Breast epithelium (tissue), 4 donors: ENCODE measurements at regions not wholly inside any gene's neighbourhood (a gene's known extent, or its start where the extent isn't known, plus 50 kb on each side); places are given as distances from the start of the nearest gene placed in this dataset.

Source experiments
- DNase-seq, 2 donors: peaks; one replicate each; pipeline ENCODE4 v3.0.0-alpha.2; 2019; ENCODE audit warnings: low spot score in 2 of 2
- H3K27ac ChIP-seq, 2 donors: fragments of 200-600 bp; sonication (generic) in 1 of 2; one replicate each; pipeline ENCODE4 v1.5.1; 2016 to 2019; ENCODE audit warnings: mild to moderate bottlenecking in 1 of 2
- H3K27me3 ChIP-seq, 2 donors: fragments of 200-600 bp; sonication (generic) in 1 of 2; one replicate each; pipeline versions ENCODE4 v1.5.1 to v1.6.0; 2017 to 2019; ENCODE audit warnings: control low read depth in 1 of 2, mild to moderate bottlenecking in 1 of 2
- H3K36me3 ChIP-seq: fragments of 200-600 bp; one replicate; pipeline ENCODE4 v1.5.1; 2019
- H3K4me1 ChIP-seq, 2 donors: fragments of 200-600 bp; sonication (generic); one replicate each; pipeline ENCODE4 v1.5.1; 2016 to 2019; ENCODE audit warnings: control low read depth in 1 of 2
- H3K4me3 ChIP-seq, 3 donors: fragments of 200-600 bp; sonication (generic); 1 replicate in 2 of 3; 2 replicates in 1 of 3; pipeline ENCODE4 v1.5.1; 2016 to 2019; ENCODE audit warnings: mild to moderate bottlenecking in 3 of 3, moderate library complexity in 2 of 3
- H3K9me3 ChIP-seq, 2 donors: fragments of 200-600 bp; sonication (generic) in 1 of 2; one replicate each; pipeline ENCODE4 v1.5.1; 2016 to 2019; ENCODE audit warnings: control low read depth in 1 of 2
- CTCF ChIP-seq, 3 donors: fragments of 450-650 bp; IDR thresholded peaks; one replicate each; pipeline ENCODE4 v1.5.1; 2016 to 2017; ENCODE audit warnings: antibody characterized with exemption in 3 of 3, mild to moderate bottlenecking in 3 of 3, moderate library complexity in 3 of 3
- POLR2A ChIP-seq: fragments of 450-650 bp; IDR thresholded peaks from one replicate; pipeline ENCODE4 v1.6.1; 2016; ENCODE audit warnings: antibody characterized with exemption, mild to moderate bottlenecking, moderate library complexity
- POLR2AphosphoS5 ChIP-seq, 3 donors: sonication (generic); formaldehyde crosslinking; IDR thresholded peaks; one replicate each; pipeline ENCODE4 v1.6.1; 2017; ENCODE audit warnings: antibody characterized with exemption in 3 of 3
- intact Hi-C: fragments of 100-400 bp; cut with DNase I; formaldehyde crosslinking; loops from one replicate; pipeline ENCODE4 v1.15.1; 2023; ENCODE audit warnings: low total_unique reads

DNA sequence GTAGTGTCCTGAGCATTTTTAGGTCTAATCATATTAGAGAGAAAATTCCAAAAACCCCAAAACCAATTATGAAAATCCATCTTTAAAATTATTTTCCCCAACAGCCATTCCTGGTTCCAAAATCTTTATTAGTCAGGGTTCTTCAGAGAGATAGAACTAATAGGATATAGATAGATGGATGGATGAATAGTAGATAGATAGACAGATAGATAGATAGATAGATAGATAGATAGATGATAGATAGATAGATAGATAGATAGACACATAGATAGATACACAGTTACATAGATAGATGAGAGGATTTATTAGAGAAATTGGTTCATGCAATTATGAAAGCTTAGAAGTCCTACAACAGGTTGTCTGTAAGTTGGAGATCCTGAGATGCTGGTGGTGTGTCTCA lies 122.7 kb upstream of the POGK start:
- no peaks in the 10 kb centered on the region for H3K4me1 ChIP-seq
- no peak overlapping the region for H3K4me3 ChIP-seq
- TF ChIP-seq POLR2AphosphoS5 (IDR thresholded peaks at IDR 0.05) (no peak), CTCF (IDR thresholded peaks at IDR 0.05) (no peak), POLR2A (no peak)
- no peaks in the 10 kb centered on the region for H3K36me3 ChIP-seq
- H3K9me3 ChIP-seq: peaks cover 3 to 22% of the 10 kb centered on the region in 2 donors
- no peak for DNase-seq
- no peak overlapping the region for H3K27ac ChIP-seq
- intact Hi-C loops: no loop called here
- no peaks in the 10 kb centered on the region for H3K27me3 ChIP-seq

DNA sequence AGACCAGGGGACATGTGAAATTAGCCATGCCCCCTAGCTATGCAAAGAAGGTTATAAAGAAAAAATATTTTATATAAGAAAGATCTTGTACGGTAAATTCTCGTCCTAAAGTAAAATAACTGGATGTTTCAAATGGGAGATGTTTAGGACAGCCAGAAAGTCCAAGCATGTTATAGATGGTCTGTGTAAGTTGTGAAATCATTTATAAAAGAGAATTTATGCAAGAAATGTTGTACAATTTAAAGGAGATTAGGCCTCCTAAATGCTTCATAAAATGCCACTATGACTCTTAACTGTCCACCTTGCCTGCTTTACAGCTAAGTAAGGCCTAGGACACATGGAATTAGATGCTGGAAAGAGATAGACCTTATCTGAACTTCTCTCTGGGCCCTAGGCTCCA lies 118.1 kb upstream of the POGK start:
- DNase-seq: no peak
- intact Hi-C loops: no loop called here
- Histone ChIP-seq H3K4me3 (no peak overlapping the region), H3K9me3 (peaks cover 3 to 11% of the 10 kb centered on the region in 2 donors), H3K36me3 (no peaks in the 10 kb centered on the region), H3K27ac (no peak overlapping the region), H3K27me3 (no peaks in the 10 kb centered on the region), H3K4me1 (no peaks in the 10 kb centered on the region)
- TF ChIP-seq POLR2AphosphoS5 (IDR thresholded peaks at IDR 0.05) (no peak), POLR2A (no peak), CTCF (IDR thresholded peaks at IDR 0.05) (no peak)

- DNase-seq: no peak
- intact Hi-C loops: no loop called here
- Histone ChIP-seq H3K4me3 (no peak overlapping the region), H3K36me3 (no peaks in the 10 kb centered on the region), H3K9me3 (peaks cover 13 to 16% of the 10 kb centered on the region in 2 donors), H3K4me1 (no peaks in the 10 kb centered on the region), H3K27me3 (no peaks in the 10 kb centered on the region), H3K27ac (no peak overlapping the region)
- TF ChIP-seq POLR2AphosphoS5 (IDR thresholded peaks at IDR 0.05) (no peak), POLR2A (no peak), CTCF (IDR thresholded peaks at IDR 0.05) (no peak)
Measured at GRCh38 chr1:166730299-166730888, 108.9 kb upstream of the POGK start.

DNA sequence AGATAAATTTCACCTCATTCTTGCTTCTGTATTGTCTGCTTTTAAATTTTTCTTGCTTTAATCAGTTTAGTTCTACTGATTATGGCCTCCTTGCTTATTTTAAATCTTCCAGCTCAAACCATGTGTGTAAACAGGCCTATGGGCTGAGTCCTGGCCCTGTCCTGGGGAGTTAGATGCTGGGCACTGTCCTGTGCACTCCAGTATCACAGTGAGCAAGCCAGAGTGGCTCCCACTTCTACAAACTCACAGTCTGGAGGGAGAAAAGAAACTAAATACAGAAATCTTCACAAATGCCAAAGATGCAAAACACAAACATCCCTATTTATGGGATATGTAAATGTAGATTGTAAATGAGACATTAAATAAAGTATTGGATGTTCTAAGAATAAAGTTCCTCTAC lies 101.1 kb upstream of the POGK start:
- intact Hi-C loops: no loop called here
- Histone ChIP-seq H3K36me3 (no peaks in the 10 kb centered on the region), H3K4me3 (no peak overlapping the region), H3K4me1 (no peaks in the 10 kb centered on the region), H3K9me3 (no peaks in the 10 kb centered on the region), H3K27me3 (no peaks in the 10 kb centered on the region), H3K27ac (no peak overlapping the region)
- no peak for DNase-seq
- no peak for TF ChIP-seq CTCF (IDR thresholded peaks at IDR 0.05)
- no peak for TF ChIP-seq POLR2AphosphoS5 (IDR thresholded peaks at IDR 0.05)
- TF ChIP-seq POLR2A: no peak

- intact Hi-C loops: no loop called here
- Histone ChIP-seq H3K4me3 (no peak overlapping the region), H3K36me3 (no peaks in the 10 kb centered on the region), H3K4me1 (no peaks in the 10 kb centered on the region), H3K27ac (no peak overlapping the region), H3K27me3 (no peaks in the 10 kb centered on the region), H3K9me3 (peaks cover 0 to 3% of the 10 kb centered on the region in 2 donors)
- no peak for TF ChIP-seq POLR2AphosphoS5 (IDR thresholded peaks at IDR 0.05)
- no peak for TF ChIP-seq POLR2A
- TF ChIP-seq CTCF (IDR thresholded peaks at IDR 0.05): no peak
- DNase-seq: no peak
Measured at GRCh38 chr1:166738873-166739272, 100.4 kb upstream of the POGK start.
